GM18870 (cell line): ENCODE measurements at regions not wholly inside any gene's neighbourhood (a gene's known extent, or its start where the extent isn't known, plus 50 kb on each side); places are given as distances from the start of the nearest gene placed in this dataset.
"Not testable (repeated sequence)": the region's sequence is repeated elsewhere in the genome, so short reads cannot be mapped to it uniquely, and the experiment has no call there.

ENCODE experiments used
- ATAC-seq: cut with Tn5 transposase; IDR thresholded peaks from one replicate; pipeline ENCODE4 v1.9.1; 2021; ENCODE audit warnings: moderate library complexity; ENCODE audit not compliant: unreplicated experiment

DNA sequence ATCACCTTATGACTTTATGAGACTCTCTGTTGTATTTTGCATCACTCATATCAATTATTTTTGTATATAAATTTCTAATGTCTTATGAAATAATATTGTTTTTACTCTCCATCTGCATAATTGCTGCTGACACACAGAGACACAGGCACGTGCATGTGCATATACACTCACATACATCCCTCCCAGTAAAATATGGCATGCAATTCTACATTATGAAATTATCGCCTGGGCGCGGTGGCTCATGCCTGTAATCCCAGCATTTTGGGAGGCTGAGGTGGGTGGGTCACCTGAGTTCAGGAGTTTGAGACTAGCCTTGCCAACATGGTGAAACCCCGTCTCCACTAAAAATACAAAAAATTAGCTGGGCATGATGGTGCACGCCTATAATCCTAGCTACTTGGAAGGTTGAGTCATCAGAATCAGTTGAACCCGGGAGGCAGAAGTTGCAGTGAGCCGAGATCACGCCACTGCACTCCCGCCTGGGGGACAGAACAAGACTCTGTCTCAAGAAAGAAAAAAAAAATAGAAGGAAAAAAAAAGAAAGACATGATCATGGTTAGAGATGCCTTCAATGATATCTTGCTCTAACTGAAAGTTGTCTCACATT is 96.7 kb upstream of the LUZP2 start:
- ATAC-seq = no peak

DNA sequence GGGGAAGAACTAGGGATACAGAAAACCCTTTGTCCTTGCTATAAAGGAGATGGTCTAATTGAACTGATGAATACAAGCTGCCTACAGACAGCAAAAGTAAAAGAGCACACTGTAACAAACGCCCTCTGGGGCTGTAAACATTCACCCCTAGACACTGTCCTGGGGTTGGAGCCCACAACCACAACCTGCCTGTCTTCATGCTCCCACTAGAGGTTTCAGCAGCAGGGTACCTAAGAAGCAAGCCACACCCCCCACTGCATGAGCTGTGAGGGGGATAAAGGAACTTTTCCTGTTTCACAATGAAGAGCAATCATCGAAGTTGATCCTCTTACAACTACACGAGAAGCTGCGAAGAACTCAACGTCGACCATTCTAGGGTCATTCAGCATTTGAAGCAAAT is 90.5 kb upstream of the LUZP2 start:
- ATAC-seq = no peak

DNA sequence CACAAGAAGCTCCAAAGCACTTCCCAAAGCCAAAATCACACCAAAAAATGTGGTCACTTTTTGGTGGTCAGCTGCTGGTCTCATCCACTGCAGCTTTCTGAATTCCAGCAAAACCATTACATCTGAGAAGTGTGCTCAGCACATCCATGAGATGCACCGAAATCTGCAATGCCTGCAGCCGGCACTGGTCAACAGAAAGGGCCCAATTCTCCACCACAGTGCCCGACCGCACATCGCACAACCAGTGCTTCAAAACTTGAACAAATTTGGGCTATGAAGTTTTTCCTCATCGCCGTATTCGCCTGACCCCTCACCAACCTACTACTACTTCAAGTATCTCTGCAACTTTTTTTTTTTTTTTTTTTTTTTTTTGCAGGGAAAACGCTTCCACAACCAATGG is 89.9 kb upstream of the LUZP2 start:
- ATAC-seq = no peak

DNA sequence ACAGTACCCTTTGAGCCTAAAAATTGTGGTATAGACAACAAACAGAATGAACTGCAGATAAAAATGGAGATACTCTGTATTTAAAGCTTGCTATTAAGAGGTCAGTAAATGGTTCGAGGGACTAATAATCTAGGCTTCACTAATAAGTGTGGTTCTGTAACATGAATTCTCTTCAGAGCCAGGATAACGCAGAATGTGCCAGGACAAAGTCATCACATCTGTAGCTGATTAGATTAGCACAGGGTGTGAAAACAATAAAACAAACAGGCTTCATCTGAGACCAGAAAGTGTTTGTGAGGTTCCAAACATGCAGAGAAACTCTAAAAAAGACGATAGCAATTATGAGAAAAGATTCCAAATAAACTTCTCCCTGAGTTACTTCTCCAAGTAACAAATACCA is 89.1 kb upstream of the LUZP2 start:
- no peak for ATAC-seq

DNA sequence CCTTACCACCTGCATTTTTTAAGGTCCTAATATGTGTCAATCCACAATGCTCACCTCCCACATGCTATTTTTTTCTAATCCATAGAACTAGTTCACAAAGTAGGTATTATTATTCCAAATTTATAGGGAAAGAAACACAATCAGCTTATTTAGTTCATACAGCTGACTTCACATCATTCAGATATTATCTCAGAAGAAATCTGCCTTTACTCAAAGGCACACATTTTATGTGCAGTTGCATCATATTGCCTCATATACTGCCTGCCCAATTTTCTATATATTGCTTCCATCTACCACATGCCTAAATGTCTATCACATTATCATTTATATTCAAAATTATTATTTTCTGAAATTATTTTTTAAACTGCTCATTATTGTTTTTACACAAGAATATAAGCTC is 88.7 kb upstream of the LUZP2 start:
- no peak for ATAC-seq

DNA sequence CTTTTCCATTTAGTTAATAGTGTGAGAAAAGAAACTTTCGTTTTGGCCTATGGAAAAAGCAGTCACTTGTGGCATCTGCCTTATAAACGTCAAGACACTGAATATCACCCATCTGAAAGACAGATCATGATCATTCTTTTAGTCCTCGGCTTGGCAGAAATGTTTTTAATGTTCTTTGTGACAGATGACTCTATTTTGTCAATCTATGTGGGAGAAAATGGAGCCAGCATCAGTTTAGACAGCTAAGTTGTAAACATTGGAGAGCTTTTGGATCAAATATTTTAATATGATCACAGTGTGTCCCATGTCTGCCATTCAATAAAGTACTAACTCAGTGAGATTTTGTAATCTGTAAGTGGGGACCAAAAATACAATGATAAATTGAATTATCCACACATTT is 85.1 kb upstream of the LUZP2 start:
- ATAC-seq = no peak

DNA sequence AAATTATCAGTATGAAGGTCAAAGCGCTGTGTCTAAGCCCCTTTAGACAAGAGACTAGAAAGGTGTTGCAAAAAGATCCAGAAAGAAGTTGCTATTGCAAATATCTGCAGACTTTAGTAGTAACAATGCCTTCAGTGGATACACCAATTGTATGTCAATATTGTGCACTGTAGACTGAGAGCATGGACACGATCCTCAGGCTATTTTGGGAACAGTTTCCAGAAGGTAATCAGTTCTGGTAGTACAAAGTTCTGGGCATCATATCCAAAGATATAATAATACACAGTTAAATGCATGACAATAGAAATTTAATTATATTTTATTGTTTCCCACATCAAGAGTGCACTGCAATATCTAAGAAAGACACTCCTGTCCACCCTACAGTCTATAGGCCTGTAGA is 84.1 kb upstream of the LUZP2 start:
- ATAC-seq = no peak

DNA sequence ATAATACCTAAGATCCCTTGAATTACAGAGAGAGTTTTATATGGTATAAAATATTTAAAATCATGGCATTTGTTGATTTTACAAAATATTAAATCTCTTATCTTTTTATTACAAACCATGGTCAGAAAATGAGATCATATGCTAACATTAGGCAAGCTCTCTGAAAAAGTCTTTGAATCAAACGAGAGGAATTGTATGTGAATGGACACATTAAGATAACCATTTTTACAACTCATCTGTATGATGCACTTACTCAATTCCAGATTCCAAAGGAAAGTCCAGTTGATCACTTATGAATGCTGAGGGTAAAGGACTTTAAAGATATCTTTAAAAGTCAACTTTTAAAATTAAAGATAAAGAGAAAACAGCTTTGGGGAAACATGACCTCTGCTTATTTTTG is 83.5 kb upstream of the LUZP2 start:
- no peak for ATAC-seq

DNA sequence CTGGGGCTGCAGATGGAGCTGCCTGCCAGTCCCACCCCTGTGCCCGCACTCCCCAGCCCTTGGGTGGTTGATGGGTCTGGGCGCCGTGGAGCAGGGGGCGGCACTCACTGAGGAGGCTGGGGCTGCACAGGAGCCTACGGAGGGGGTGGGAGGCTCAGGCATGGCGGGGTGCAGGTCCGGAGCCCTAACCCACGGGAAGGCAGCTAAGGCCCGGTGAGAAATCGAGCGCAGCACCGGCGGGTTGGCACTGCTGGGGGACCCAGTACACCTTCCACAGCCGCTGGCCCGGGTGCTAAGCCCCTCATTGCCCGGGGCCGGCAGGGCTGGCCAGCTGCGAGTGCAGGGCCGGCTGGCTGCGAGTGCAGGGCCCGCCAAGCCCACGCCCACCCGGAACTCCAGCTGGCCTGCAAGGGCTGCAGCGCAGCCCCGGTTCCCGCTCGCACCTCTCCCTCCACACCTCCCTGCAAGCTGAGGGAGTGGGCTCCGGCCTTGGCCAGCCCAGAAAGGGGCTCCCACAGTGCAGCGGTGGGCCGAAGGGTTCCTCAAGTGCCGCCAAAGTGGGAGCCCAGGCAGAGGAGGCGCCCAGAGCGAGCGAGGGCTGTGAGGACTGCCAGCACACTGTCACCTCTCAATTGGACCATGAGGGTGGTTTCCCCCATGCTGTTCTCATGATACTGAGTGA is 80.8 kb upstream of the LUZP2 start:
- not testable (repeated sequence) for ATAC-seq

DNA sequence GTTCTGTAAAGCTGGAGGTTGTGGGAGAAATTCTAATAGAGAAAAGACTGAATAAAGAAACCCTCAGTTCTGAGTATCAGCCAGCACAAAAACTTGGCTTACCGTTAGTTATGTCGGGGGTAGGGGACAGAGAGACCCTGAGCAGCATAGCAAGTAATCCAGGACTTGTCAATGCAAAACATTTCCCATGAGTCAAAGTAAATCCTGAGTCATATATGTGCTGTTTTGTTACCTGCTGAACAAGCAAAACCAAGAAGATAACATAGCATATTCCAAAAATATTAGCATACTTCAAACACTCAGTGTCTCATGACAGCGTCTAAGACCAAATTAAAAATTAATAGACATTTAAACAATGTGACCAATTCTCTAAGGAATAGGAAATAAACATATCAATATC is 75.1 kb upstream of the LUZP2 start:
- no peak for ATAC-seq

DNA sequence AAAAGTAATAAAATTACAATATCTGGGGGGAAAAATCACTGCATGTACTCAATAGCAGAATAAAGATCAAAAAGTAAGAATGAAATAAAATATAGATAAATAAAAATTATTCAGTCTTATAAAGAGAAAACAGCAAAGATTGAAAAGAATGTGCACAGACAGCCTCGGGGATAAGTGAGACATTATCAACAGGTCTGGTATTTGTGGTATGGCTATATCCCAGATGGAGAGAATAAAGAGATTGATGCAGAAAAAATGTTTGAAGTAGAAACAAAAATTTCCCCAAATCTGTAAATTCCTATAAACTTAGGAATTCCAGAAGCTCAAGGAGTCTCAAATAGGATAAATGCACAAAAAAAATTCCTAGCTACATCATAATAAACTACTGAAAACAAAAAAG is 74.5 kb upstream of the LUZP2 start:
- no peak for ATAC-seq

DNA sequence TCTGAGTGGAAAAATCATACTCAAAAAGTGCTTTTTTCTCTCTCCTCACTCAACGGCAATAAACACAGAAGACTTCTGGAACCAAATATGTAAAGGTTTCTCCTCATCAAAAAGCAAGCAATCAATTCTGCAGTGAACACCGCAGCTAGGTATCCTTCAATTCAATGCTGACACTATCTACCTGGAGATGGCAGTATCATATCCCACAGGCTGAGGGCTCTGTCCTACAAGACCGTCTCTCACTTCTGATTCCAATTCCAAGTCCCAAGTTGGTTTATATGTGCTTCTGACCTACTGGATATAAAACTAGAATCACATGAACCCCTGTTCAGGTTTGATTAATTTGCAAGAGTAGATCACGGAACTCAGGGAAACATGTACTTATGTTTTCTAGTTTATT is 59.7 kb upstream of the LUZP2 start:
- no peak for ATAC-seq
